Choroid plexus epithelial cell (primary cell): ENCODE measurements at regions not wholly inside any gene's neighbourhood (a gene's known extent, or its start where the extent isn't known, plus 50 kb on each side); places are given as distances from the start of the nearest gene placed in this dataset.
"Not testable (repeated sequence)": the region's sequence is repeated elsewhere in the genome, so short reads cannot be mapped to it uniquely, and the experiment has no call there.

Experiments
- DNase-seq: peaks from one replicate; pipeline ENCODE4 v3.0.0-alpha.2; 2010; ENCODE audit warnings: low read depth
- H3K4me3 ChIP-seq: 2 replicates; pipeline ENCODE4 v1.5.1; 2011; ENCODE audit warnings: low read depth, mild to moderate bottlenecking, control low read depth, low read length, moderate library complexity
- CTCF ChIP-seq: conservative IDR thresholded peaks from 2 replicates; pipeline ENCODE4 v1.5.1; 2011; ENCODE audit warnings: low read depth, mild to moderate bottlenecking, control low read depth, inconsistent platforms, low read length, moderate library complexity

GRCh38 chr5:96194593-96194992, 232.9 kb upstream of the ELL2 start:
- no peak for DNase-seq

GRCh38 chr5:96193946-96194345, 232.3 kb upstream of the ELL2 start:
- no peak for TF ChIP-seq CTCF
- no peak overlapping the region for H3K4me3 ChIP-seq
- DNase-seq = no peak

More at GRCh38 chr5:96194593-96194992, 232.9 kb upstream of the ELL2 start:
- no peak overlapping the region for H3K4me3 ChIP-seq
- TF ChIP-seq CTCF = no peak

- TF ChIP-seq CTCF = no peak
- DNase-seq = no peak
- no peak overlapping the region for H3K4me3 ChIP-seq
These were observed 228.3 kb upstream of the ELL2 start for GRCh38 chr5:96189987-96190386.

- TF ChIP-seq CTCF = no peak
- no peak for DNase-seq
- H3K4me3 ChIP-seq = no peak overlapping the region
These were observed 227.6 kb upstream of the ELL2 start for GRCh38 chr5:96189028-96189826.

GRCh38 chr5:96187309-96188027, 225.8 kb upstream of the ELL2 start:
- no peak for DNase-seq
- no peak overlapping the region for H3K4me3 ChIP-seq
- no peak for TF ChIP-seq CTCF

GRCh38 chr5:96184510-96184909, 222.9 kb upstream of the ELL2 start:
- not testable (repeated sequence) for H3K4me3 ChIP-seq

GRCh38 chr5:96180684-96181435, 219.2 kb upstream of the ELL2 start:
- DNase-seq = no peak
- no peak overlapping the region for H3K4me3 ChIP-seq
- TF ChIP-seq CTCF = no peak

More at GRCh38 chr5:96184510-96184909, 222.9 kb upstream of the ELL2 start:
- DNase-seq = not testable (repeated sequence)
